ENCODE measurements at regions not wholly inside any gene's neighbourhood (a gene's known extent, or its start where the extent isn't known, plus 50 kb on each side); places are given as distances from the start of the nearest gene placed in this dataset.
"Not testable (repeated sequence)": the region's sequence is repeated elsewhere in the genome, so short reads cannot be mapped to it uniquely, and the experiment has no call there.

- TF ChIP-seq PAX5 (IDR thresholded peaks at IDR 0.05; ENCODE audit: insufficient read depth, low read length, severe bottlenecking) (no peak), POLR2AphosphoS5 (IDR thresholded peaks at IDR 0.05; ENCODE audit: low read depth, low read length) (no peak), POU2F2 (IDR thresholded peaks at IDR 0.05; ENCODE audit: low read depth, low read length) (no peak), SPI1 (IDR thresholded peaks at IDR 0.05; ENCODE audit: low read depth, low read length) (no peak), POLR2A (IDR thresholded peaks at IDR 0.05; ENCODE audit: low read depth, low read length) (no peak), TAF1 (IDR thresholded peaks at IDR 0.05; ENCODE audit: low read depth, low read length) (no peak)
- DNase-seq (ENCODE audit: insufficient read length, low spot score) (no peak), FAIRE-seq (no peak)
Observed at GRCh38 chr4:64062991-64063390, 346.3 kb downstream of the TECRL start.

- not testable (repeated sequence) for DNase-seq (ENCODE audit: insufficient read length, low spot score); FAIRE-seq
Observed at GRCh38 chr4:64037033-64037432, 372.2 kb downstream of the TECRL start.

GRCh38 chr4:64022560-64022959 is 386.7 kb downstream of the TECRL start:
- no peak for DNase-seq (ENCODE audit: insufficient read length, low spot score)
- no peak for TF ChIP-seq POLR2A (IDR thresholded peaks at IDR 0.05; ENCODE audit: low read depth, low read length)
- no peak for TF ChIP-seq TAF1 (IDR thresholded peaks at IDR 0.05; ENCODE audit: low read depth, low read length)
- TF ChIP-seq POLR2AphosphoS5 (IDR thresholded peaks at IDR 0.05; ENCODE audit: low read depth, low read length): no peak
- no peak for TF ChIP-seq POU2F2 (IDR thresholded peaks at IDR 0.05; ENCODE audit: low read depth, low read length)
- no peak for TF ChIP-seq PAX5 (IDR thresholded peaks at IDR 0.05; ENCODE audit: insufficient read depth, low read length, severe bottlenecking)
- TF ChIP-seq SPI1 (IDR thresholded peaks at IDR 0.05; ENCODE audit: low read depth, low read length): no peak
- no peak for FAIRE-seq

GRCh38 chr4:64016893-64017292 is 392.4 kb downstream of the TECRL start:
- DNase-seq (ENCODE audit: insufficient read length, low spot score): no peak
- no peak for FAIRE-seq
- TF ChIP-seq POU2F2 (IDR thresholded peaks at IDR 0.05; ENCODE audit: low read depth, low read length) (no peak), POLR2AphosphoS5 (IDR thresholded peaks at IDR 0.05; ENCODE audit: low read depth, low read length) (no peak), PAX5 (IDR thresholded peaks at IDR 0.05; ENCODE audit: insufficient read depth, low read length, severe bottlenecking) (no peak), TAF1 (IDR thresholded peaks at IDR 0.05; ENCODE audit: low read depth, low read length) (no peak), POLR2A (IDR thresholded peaks at IDR 0.05; ENCODE audit: low read depth, low read length) (no peak), SPI1 (IDR thresholded peaks at IDR 0.05; ENCODE audit: low read depth, low read length) (no peak)

GRCh38 chr4:64014647-64015046 is 394.6 kb downstream of the TECRL start:
- no peak for FAIRE-seq
- DNase-seq (ENCODE audit: insufficient read length, low spot score): no peak
- TF ChIP-seq TAF1 (IDR thresholded peaks at IDR 0.05; ENCODE audit: low read depth, low read length) (no peak), SPI1 (IDR thresholded peaks at IDR 0.05; ENCODE audit: low read depth, low read length) (no peak), PAX5 (IDR thresholded peaks at IDR 0.05; ENCODE audit: insufficient read depth, low read length, severe bottlenecking) (no peak), POU2F2 (IDR thresholded peaks at IDR 0.05; ENCODE audit: low read depth, low read length) (no peak), POLR2AphosphoS5 (IDR thresholded peaks at IDR 0.05; ENCODE audit: low read depth, low read length) (no peak), POLR2A (IDR thresholded peaks at IDR 0.05; ENCODE audit: low read depth, low read length) (no peak)

- TF ChIP-seq SPI1 (IDR thresholded peaks at IDR 0.05; ENCODE audit: low read depth, low read length): no peak
- TF ChIP-seq POU2F2 (IDR thresholded peaks at IDR 0.05; ENCODE audit: low read depth, low read length): no peak
- no peak for TF ChIP-seq TAF1 (IDR thresholded peaks at IDR 0.05; ENCODE audit: low read depth, low read length)
- no peak for TF ChIP-seq PAX5 (IDR thresholded peaks at IDR 0.05; ENCODE audit: insufficient read depth, low read length, severe bottlenecking)
- no peak for TF ChIP-seq POLR2AphosphoS5 (IDR thresholded peaks at IDR 0.05; ENCODE audit: low read depth, low read length)
- TF ChIP-seq POLR2A (IDR thresholded peaks at IDR 0.05; ENCODE audit: low read depth, low read length): no peak
- no peak for FAIRE-seq
- peak; percentile 3 for DNase-seq (ENCODE audit: insufficient read length, low spot score)
Observed at GRCh38 chr4:64001229-64001898, 407.9 kb downstream of the TECRL start.

GRCh38 chr4:64000241-64000640 is 409.0 kb downstream of the TECRL start:
- FAIRE-seq (no peak), DNase-seq (ENCODE audit: insufficient read length, low spot score) (no peak)

GRCh38 chr4:63986253-63986652 is 423.0 kb downstream of the TECRL start:
- no peak for TF ChIP-seq POU2F2 (IDR thresholded peaks at IDR 0.05; ENCODE audit: low read depth, low read length)
- no peak for TF ChIP-seq SPI1 (IDR thresholded peaks at IDR 0.05; ENCODE audit: low read depth, low read length)
- TF ChIP-seq POLR2AphosphoS5 (IDR thresholded peaks at IDR 0.05; ENCODE audit: low read depth, low read length): no peak
- no peak for TF ChIP-seq PAX5 (IDR thresholded peaks at IDR 0.05; ENCODE audit: insufficient read depth, low read length, severe bottlenecking)
- no peak for TF ChIP-seq POLR2A (IDR thresholded peaks at IDR 0.05; ENCODE audit: low read depth, low read length)
- no peak for TF ChIP-seq TAF1 (IDR thresholded peaks at IDR 0.05; ENCODE audit: low read depth, low read length)
- DNase-seq (ENCODE audit: insufficient read length, low spot score): no peak
- no peak for FAIRE-seq

More at GRCh38 chr4:64000241-64000640, 409.0 kb downstream of the TECRL start:
- TF ChIP-seq SPI1 (IDR thresholded peaks at IDR 0.05; ENCODE audit: low read depth, low read length): no peak
- TF ChIP-seq POLR2A (IDR thresholded peaks at IDR 0.05; ENCODE audit: low read depth, low read length): no peak
- no peak for TF ChIP-seq POU2F2 (IDR thresholded peaks at IDR 0.05; ENCODE audit: low read depth, low read length)
- no peak for TF ChIP-seq TAF1 (IDR thresholded peaks at IDR 0.05; ENCODE audit: low read depth, low read length)
- TF ChIP-seq POLR2AphosphoS5 (IDR thresholded peaks at IDR 0.05; ENCODE audit: low read depth, low read length): no peak
- TF ChIP-seq PAX5 (IDR thresholded peaks at IDR 0.05; ENCODE audit: insufficient read depth, low read length, severe bottlenecking): no peak

- FAIRE-seq (no peak), DNase-seq (ENCODE audit: insufficient read length, low spot score) (no peak)
- TF ChIP-seq SPI1 (IDR thresholded peaks at IDR 0.05; ENCODE audit: low read depth, low read length) (no peak), POLR2AphosphoS5 (IDR thresholded peaks at IDR 0.05; ENCODE audit: low read depth, low read length) (no peak), TAF1 (IDR thresholded peaks at IDR 0.05; ENCODE audit: low read depth, low read length) (no peak), PAX5 (IDR thresholded peaks at IDR 0.05; ENCODE audit: insufficient read depth, low read length, severe bottlenecking) (no peak), POU2F2 (IDR thresholded peaks at IDR 0.05; ENCODE audit: low read depth, low read length) (no peak), POLR2A (IDR thresholded peaks at IDR 0.05; ENCODE audit: low read depth, low read length) (no peak)
Observed at GRCh38 chr4:63983224-63983623, 426.0 kb downstream of the TECRL start.

- TF ChIP-seq POLR2A (IDR thresholded peaks at IDR 0.05; ENCODE audit: low read depth, low read length) (no peak), SPI1 (IDR thresholded peaks at IDR 0.05; ENCODE audit: low read depth, low read length) (no peak), PAX5 (IDR thresholded peaks at IDR 0.05; ENCODE audit: insufficient read depth, low read length, severe bottlenecking) (no peak)
- DNase-seq (ENCODE audit: insufficient read length, low spot score): no peak
- no peak for FAIRE-seq
Observed at GRCh38 chr4:63965875-63966274, 443.4 kb downstream of the TECRL start.

GRCh38 chr4:63942706-63943286 is 466.5 kb downstream of the TECRL start:
- DNase-seq (ENCODE audit: insufficient read length, low spot score); FAIRE-seq: not testable (repeated sequence)
